ENCODE measurements at regions not wholly inside any gene's neighbourhood (a gene's known extent, or its start where the extent isn't known, plus 50 kb on each side); places are given as distances from the start of the nearest gene placed in this dataset.

DNA sequence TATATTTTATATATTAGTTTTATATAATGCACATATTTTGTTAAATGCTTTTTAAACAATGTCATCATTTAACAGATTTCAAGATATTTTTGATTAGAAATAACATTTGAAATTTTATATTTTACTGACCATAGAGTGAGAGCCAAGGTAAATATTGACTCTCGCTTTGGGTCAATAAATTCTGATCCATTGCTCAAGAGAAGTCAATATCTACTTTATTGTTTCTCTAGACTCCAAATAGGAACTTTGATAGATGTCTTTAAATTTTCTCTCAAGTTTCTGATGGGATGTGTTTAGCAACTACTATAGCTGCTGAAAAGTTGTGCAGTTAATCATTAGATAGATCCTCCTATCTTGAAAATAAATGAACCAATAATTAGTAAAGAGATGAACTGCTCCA lies 61.4 kb upstream of the ATXN7L3B start:
- H3K27me3 ChIP-seq (ENCODE audit: insufficient read depth, low read length): no peaks in the 10 kb centered on the region
- TF ChIP-seq, protein P1, sequence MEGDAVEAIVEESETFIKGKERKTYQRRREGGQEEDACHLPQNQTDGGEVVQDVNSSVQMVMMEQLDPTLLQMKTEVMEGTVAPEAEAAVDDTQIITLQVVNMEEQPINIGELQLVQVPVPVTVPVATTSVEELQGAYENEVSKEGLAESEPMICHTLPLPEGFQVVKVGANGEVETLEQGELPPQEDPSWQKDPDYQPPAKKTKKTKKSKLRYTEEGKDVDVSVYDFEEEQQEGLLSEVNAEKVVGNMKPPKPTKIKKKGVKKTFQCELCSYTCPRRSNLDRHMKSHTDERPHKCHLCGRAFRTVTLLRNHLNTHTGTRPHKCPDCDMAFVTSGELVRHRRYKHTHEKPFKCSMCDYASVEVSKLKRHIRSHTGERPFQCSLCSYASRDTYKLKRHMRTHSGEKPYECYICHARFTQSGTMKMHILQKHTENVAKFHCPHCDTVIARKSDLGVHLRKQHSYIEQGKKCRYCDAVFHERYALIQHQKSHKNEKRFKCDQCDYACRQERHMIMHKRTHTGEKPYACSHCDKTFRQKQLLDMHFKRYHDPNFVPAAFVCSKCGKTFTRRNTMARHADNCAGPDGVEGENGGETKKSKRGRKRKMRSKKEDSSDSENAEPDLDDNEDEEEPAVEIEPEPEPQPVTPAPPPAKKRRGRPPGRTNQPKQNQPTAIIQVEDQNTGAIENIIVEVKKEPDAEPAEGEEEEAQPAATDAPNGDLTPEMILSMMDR (conservative IDR thresholded peaks at IDR 0.05): no peak
- Mint-ChIP-seq H3K4me3 (no peak overlapping the region), H3K27me3 (ENCODE audit: low read depth) (no peaks in the 10 kb centered on the region), H3K9me3 (no peaks in the 10 kb centered on the region), H3K36me3 (ENCODE audit: insufficient read depth in 1 of 3, low read depth in 3 of 3) (no peaks in the 10 kb centered on the region), H3K4me1 (no peaks in the 10 kb centered on the region; a peak in 1 of 4 replicates), H3K27ac (no peak overlapping the region)
- H4K20me1 ChIP-seq (ENCODE audit: control insufficient read depth, insufficient read depth, insufficient read length): no peaks in the 10 kb centered on the region
- H3K18ac ChIP-seq (ENCODE audit: insufficient read length, low read depth, low read length): no peak overlapping the region
- H3K9ac ChIP-seq (ENCODE audit: extremely low read depth, insufficient read length, low read length): no peak overlapping the region
- no peak overlapping the region for H3K4me2 ChIP-seq (ENCODE audit: insufficient read depth, insufficient read length, low read length)
- no peak overlapping the region for H4K8ac ChIP-seq (replicated peaks; ENCODE audit: insufficient read length, low read depth, low read length)
- H3K79me2 ChIP-seq (ENCODE audit: insufficient read depth, low read length): no peaks in the 10 kb centered on the region
- H3K4ac ChIP-seq (ENCODE audit: low read depth, low read length): no peak overlapping the region
- no peak overlapping the region for H3T11ph ChIP-seq (ENCODE audit: low read length)
- no peaks in the 10 kb centered on the region for H3K79me1 ChIP-seq (ENCODE audit: insufficient read depth, low read depth, low read length, poor library complexity, severe bottlenecking)
- no peaks in the 10 kb centered on the region for H3K23me2 ChIP-seq (ENCODE audit: insufficient read length, low read depth, low read length, poor library complexity, severe bottlenecking)
- no CpG with 5 or more reads among the region's 1 CpG for WGBS (ENCODE audit: extremely low coverage, insufficient read length, low lambda C conversion rate)
- no peak overlapping the region for H4K91ac ChIP-seq (ENCODE audit: insufficient read length, low read depth, low read length)
- H3K27ac ChIP-seq (ENCODE audit: insufficient read length, low read depth, low read length): no peak overlapping the region
- no peaks in the 10 kb centered on the region for H3K4me1 ChIP-seq (ENCODE audit: insufficient read depth, low read length)
- H2AFZ ChIP-seq (ENCODE audit: low read length): no peak overlapping the region
- no peak overlapping the region for H2BK12ac ChIP-seq (ENCODE audit: insufficient read length, low read depth, low read length)
- no peak overlapping the region for H2BK15ac ChIP-seq (ENCODE audit: low read depth, low read length)
- DNase-seq: no peak
- H3K23ac ChIP-seq (ENCODE audit: insufficient read length, low read depth, low read length): no peak overlapping the region
- H2BK5ac ChIP-seq (ENCODE audit: insufficient read length, low read length): no peak overlapping the region
- no peak overlapping the region for H3K14ac ChIP-seq (ENCODE audit: insufficient read depth, low read length)
- no peak overlapping the region for H2AK5ac ChIP-seq (ENCODE audit: insufficient read length, low read length)
- no peak overlapping the region for H3K56ac ChIP-seq (ENCODE audit: insufficient read length, low read depth, low read length)
- H4K5ac ChIP-seq (ENCODE audit: insufficient read length, low read depth, low read length): no peak overlapping the region
- no peak overlapping the region for H2BK120ac ChIP-seq (ENCODE audit: low read depth, low read length, poor library complexity, severe bottlenecking)
- no peaks in the 10 kb centered on the region for H3K9me3 ChIP-seq (ENCODE audit: control insufficient read depth, low read depth, low read length)
- no peak overlapping the region for H2BK20ac ChIP-seq (ENCODE audit: low read depth, low read length, poor library complexity, severe bottlenecking)

Data from H9 (cell line).